ENCODE measurements at regions not wholly inside any gene's neighbourhood (a gene's known extent, or its start where the extent isn't known, plus 50 kb on each side); places are given as distances from the start of the nearest gene placed in this dataset.

GRCh38 chr6:51028276-51028675, 209.6 kb downstream of the TFAP2B start:
- H4K8ac ChIP-seq (ENCODE audit: low read depth, low read length): no peak overlapping the region
- H3K9ac ChIP-seq (ENCODE audit: low read length): no peak overlapping the region
- no peak overlapping the region for H4K12ac ChIP-seq (ENCODE audit: low read depth, low read length)
- no peaks in the 10 kb centered on the region for H3K79me2 ChIP-seq (ENCODE audit: control insufficient read depth, insufficient read depth, low read length, poor library complexity)
- H3K4me1 ChIP-seq (ENCODE audit: control insufficient read depth in 1 of 2, insufficient read depth in 2 of 2, low read length in 2 of 2): no peaks in the 10 kb centered on the region
- H3K14ac ChIP-seq (ENCODE audit: low read length): no peak overlapping the region
- no peak overlapping the region for H3K23ac ChIP-seq (ENCODE audit: low read length)
- no peak overlapping the region for H3K18ac ChIP-seq (ENCODE audit: low read length)
- H3K9me3 ChIP-seq (ENCODE audit: insufficient read depth, low read depth, low read length): no peaks in the 10 kb centered on the region
- no peak overlapping the region for H3K27ac ChIP-seq (ENCODE audit: low read depth, low read length)
- peak in 1 of 2 donors; percentile 43 for DNase-seq
- no peaks in the 10 kb centered on the region for H3K27me3 ChIP-seq (ENCODE audit: insufficient read depth, low read length)
- H3K4me3 ChIP-seq (ENCODE audit: low read depth, low read length): no peak overlapping the region
- no peak overlapping the region for H4K91ac ChIP-seq (ENCODE audit: low read depth, low read length)
- no peak overlapping the region for H2BK5ac ChIP-seq (ENCODE audit: low read depth, low read length, poor library complexity)
- no peak overlapping the region for H3K4me2 ChIP-seq (ENCODE audit: low read length)
- no peaks in the 10 kb centered on the region for H3K79me1 ChIP-seq (ENCODE audit: low read length)
- no CpG with 5 or more reads among the region's 1 CpG for WGBS (ENCODE audit: extremely low coverage, insufficient coverage, insufficient read length)
- no peak overlapping the region for H2BK12ac ChIP-seq (ENCODE audit: low read length)
- H2AK5ac ChIP-seq (ENCODE audit: low read length): no peak overlapping the region
- H2BK120ac ChIP-seq (ENCODE audit: insufficient read depth, low read length, poor library complexity): no peak overlapping the region
- H3K36me3 ChIP-seq (ENCODE audit: control insufficient read depth in 1 of 2, insufficient read depth in 2 of 2, low read length in 2 of 2): no peaks in the 10 kb centered on the region
- no peak overlapping the region for H2AFZ ChIP-seq (ENCODE audit: insufficient read depth, low read length, poor library complexity)
- no peak overlapping the region for H3K4ac ChIP-seq (ENCODE audit: low read depth, low read length)

- no peak overlapping the region for H3K4me2 ChIP-seq (ENCODE audit: low read length)
- no peaks in the 10 kb centered on the region for H3K4me1 ChIP-seq (ENCODE audit: control insufficient read depth in 1 of 2, insufficient read depth in 2 of 2, low read length in 2 of 2)
- no peak overlapping the region for H2BK120ac ChIP-seq (ENCODE audit: insufficient read depth, low read length, poor library complexity)
- WGBS (ENCODE audit: extremely low coverage, insufficient coverage, insufficient read length): no CpG with 5 or more reads among the region's 1 CpG
- no peak overlapping the region for H3K27ac ChIP-seq (ENCODE audit: low read depth, low read length)
- no peak overlapping the region for H4K8ac ChIP-seq (ENCODE audit: low read depth, low read length)
- no peak overlapping the region for H2BK12ac ChIP-seq (ENCODE audit: low read length)
- H3K4me3 ChIP-seq (ENCODE audit: low read depth, low read length): no peak overlapping the region
- no peak overlapping the region for H3K23ac ChIP-seq (ENCODE audit: low read length)
- no peak overlapping the region for H4K12ac ChIP-seq (ENCODE audit: low read depth, low read length)
- no peak overlapping the region for H4K91ac ChIP-seq (ENCODE audit: low read depth, low read length)
- no peaks in the 10 kb centered on the region for H3K36me3 ChIP-seq (ENCODE audit: control insufficient read depth in 1 of 2, insufficient read depth in 2 of 2, low read length in 2 of 2)
- H3K4ac ChIP-seq (ENCODE audit: low read depth, low read length): no peak overlapping the region
- no peaks in the 10 kb centered on the region for H3K9me3 ChIP-seq (ENCODE audit: insufficient read depth, low read depth, low read length)
- no peaks in the 10 kb centered on the region for H3K79me2 ChIP-seq (ENCODE audit: control insufficient read depth, insufficient read depth, low read length, poor library complexity)
- DNase-seq: peak in 1 of 2 donors; percentile 63
- H3K18ac ChIP-seq (ENCODE audit: low read length): no peak overlapping the region
- H3K14ac ChIP-seq (ENCODE audit: low read length): no peak overlapping the region
- no peaks in the 10 kb centered on the region for H3K27me3 ChIP-seq (ENCODE audit: insufficient read depth, low read length)
- no peak overlapping the region for H3K9ac ChIP-seq (ENCODE audit: low read length)
- no peaks in the 10 kb centered on the region for H3K79me1 ChIP-seq (ENCODE audit: low read length)
- no peak overlapping the region for H2AK5ac ChIP-seq (ENCODE audit: low read length)
- no peak overlapping the region for H2AFZ ChIP-seq (ENCODE audit: insufficient read depth, low read length, poor library complexity)
- H2BK5ac ChIP-seq (ENCODE audit: low read depth, low read length, poor library complexity): no peak overlapping the region
Measured at GRCh38 chr6:51029561-51029960, 210.9 kb downstream of the TFAP2B start.

- no peaks in the 10 kb centered on the region for H3K79me1 ChIP-seq (ENCODE audit: low read length)
- H4K12ac ChIP-seq (ENCODE audit: low read depth, low read length): no peak overlapping the region
- H4K91ac ChIP-seq (ENCODE audit: low read depth, low read length): no peak overlapping the region
- H3K4me3 ChIP-seq (ENCODE audit: low read depth, low read length): no peak overlapping the region
- no peaks in the 10 kb centered on the region for H3K9me3 ChIP-seq (ENCODE audit: insufficient read depth, low read depth, low read length)
- H3K4me2 ChIP-seq (ENCODE audit: low read length): no peak overlapping the region
- H2AFZ ChIP-seq (ENCODE audit: insufficient read depth, low read length, poor library complexity): no peak overlapping the region
- H2BK12ac ChIP-seq (ENCODE audit: low read length): no peak overlapping the region
- H3K27me3 ChIP-seq (ENCODE audit: insufficient read depth, low read length): no peaks in the 10 kb centered on the region
- no peak overlapping the region for H3K4ac ChIP-seq (ENCODE audit: low read depth, low read length)
- no peak overlapping the region for H2BK120ac ChIP-seq (ENCODE audit: insufficient read depth, low read length, poor library complexity)
- H3K18ac ChIP-seq (ENCODE audit: low read length): no peak overlapping the region
- no CpG with 5 or more reads among the region's 2 CpGs for WGBS (ENCODE audit: extremely low coverage, insufficient coverage, insufficient read length)
- no peak overlapping the region for H3K27ac ChIP-seq (ENCODE audit: low read depth, low read length)
- no peak overlapping the region for H4K8ac ChIP-seq (ENCODE audit: low read depth, low read length)
- H3K9ac ChIP-seq (ENCODE audit: low read length): no peak overlapping the region
- H2BK5ac ChIP-seq (ENCODE audit: low read depth, low read length, poor library complexity): no peak overlapping the region
- no peaks in the 10 kb centered on the region for H3K79me2 ChIP-seq (ENCODE audit: control insufficient read depth, insufficient read depth, low read length, poor library complexity)
- peak in 1 of 2 donors; percentile 11 for DNase-seq
- no peak overlapping the region for H3K14ac ChIP-seq (ENCODE audit: low read length)
- no peaks in the 10 kb centered on the region for H3K4me1 ChIP-seq (ENCODE audit: control insufficient read depth in 1 of 2, insufficient read depth in 2 of 2, low read length in 2 of 2)
- H3K23ac ChIP-seq (ENCODE audit: low read length): no peak overlapping the region
- H3K36me3 ChIP-seq (ENCODE audit: control insufficient read depth in 1 of 2, insufficient read depth in 2 of 2, low read length in 2 of 2): no peaks in the 10 kb centered on the region
- no peak overlapping the region for H2AK5ac ChIP-seq (ENCODE audit: low read length)
Measured at GRCh38 chr6:51045548-51045947, 226.9 kb downstream of the TFAP2B start.

- no peaks in the 10 kb centered on the region for H3K27me3 ChIP-seq (ENCODE audit: insufficient read depth, low read length)
- H2BK120ac ChIP-seq (ENCODE audit: insufficient read depth, low read length, poor library complexity): no peak overlapping the region
- H3K79me1 ChIP-seq (ENCODE audit: low read length): no peaks in the 10 kb centered on the region
- no peak overlapping the region for H3K23ac ChIP-seq (ENCODE audit: low read length)
- no peak overlapping the region for H3K4ac ChIP-seq (ENCODE audit: low read depth, low read length)
- H2AFZ ChIP-seq (ENCODE audit: insufficient read depth, low read length, poor library complexity): no peak overlapping the region
- no peak overlapping the region for H3K18ac ChIP-seq (ENCODE audit: low read length)
- no peak overlapping the region for H3K14ac ChIP-seq (ENCODE audit: low read length)
- H3K4me1 ChIP-seq (ENCODE audit: control insufficient read depth in 1 of 2, insufficient read depth in 2 of 2, low read length in 2 of 2): no peaks in the 10 kb centered on the region
- no peak overlapping the region for H2AK5ac ChIP-seq (ENCODE audit: low read length)
- no peaks in the 10 kb centered on the region for H3K9me3 ChIP-seq (ENCODE audit: insufficient read depth, low read depth, low read length)
- no peak overlapping the region for H2BK12ac ChIP-seq (ENCODE audit: low read length)
- no peak overlapping the region for H4K8ac ChIP-seq (ENCODE audit: low read depth, low read length)
- no peaks in the 10 kb centered on the region for H3K36me3 ChIP-seq (ENCODE audit: control insufficient read depth in 1 of 2, insufficient read depth in 2 of 2, low read length in 2 of 2)
- no peak overlapping the region for H4K91ac ChIP-seq (ENCODE audit: low read depth, low read length)
- no peak overlapping the region for H2BK5ac ChIP-seq (ENCODE audit: low read depth, low read length, poor library complexity)
- H3K27ac ChIP-seq (ENCODE audit: low read depth, low read length): no peak overlapping the region
- H3K9ac ChIP-seq (ENCODE audit: low read length): no peak overlapping the region
- no peaks in the 10 kb centered on the region for H3K79me2 ChIP-seq (ENCODE audit: control insufficient read depth, insufficient read depth, low read length, poor library complexity)
- no peak overlapping the region for H3K4me2 ChIP-seq (ENCODE audit: low read length)
- no CpG with 5 or more reads among the region's 3 CpGs for WGBS (ENCODE audit: extremely low coverage, insufficient coverage, insufficient read length)
- H4K12ac ChIP-seq (ENCODE audit: low read depth, low read length): no peak overlapping the region
- no peak for DNase-seq
- H3K4me3 ChIP-seq (ENCODE audit: low read depth, low read length): no peak overlapping the region
Measured at GRCh38 chr6:51049288-51049982, 230.8 kb downstream of the TFAP2B start.

Measured in trophoblast cell (in vitro differentiated cells and primary cell).